GM13977 (cell line): ENCODE measurements at regions not wholly inside any gene's neighbourhood (a gene's known extent, or its start where the extent isn't known, plus 50 kb on each side); places are given as distances from the start of the nearest gene placed in this dataset.

Source experiments
- DNase-seq: peaks from one replicate; pipeline ENCODE4 v3.0.0; 2012; ENCODE audit warnings: low spot score
- CTCF ChIP-seq: IDR thresholded peaks from 2 replicates; pipeline ENCODE4 v1.5.1; 2012; ENCODE audit warnings: mild to moderate bottlenecking, control low read depth; ENCODE audit not compliant: insufficient read depth; ENCODE audit errors: extremely low read depth, missing control alignments
- in situ Hi-C: fragments of 300-500 bp; cut with MboI; formaldehyde crosslinking; loops from one replicate; pipeline ENCODE4 v1.12.0; 2022; ENCODE audit warnings: low sequenced_read_pairs, low pct_unique_long_range_greater_than_20kb, mixed read lengths, inconsistent platforms; ENCODE audit not compliant: unreplicated experiment

DNA sequence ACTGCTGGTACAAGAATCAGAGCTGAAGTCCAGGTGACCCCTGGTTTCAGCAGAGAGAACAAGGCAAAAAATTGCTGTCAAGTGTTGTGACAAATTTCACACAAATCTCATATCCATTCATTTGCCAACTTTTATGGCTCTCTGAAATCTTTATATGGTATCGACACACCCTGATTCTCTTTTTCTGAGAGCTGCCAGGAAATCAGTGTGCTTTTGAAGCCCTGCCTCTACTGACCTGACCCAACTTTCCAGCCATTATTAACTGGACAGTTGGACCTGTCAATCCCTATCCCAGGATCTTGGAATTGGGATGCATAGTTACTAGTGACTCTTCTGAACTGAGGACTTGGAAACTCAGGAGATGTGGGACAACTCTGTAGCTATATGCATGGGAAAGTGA is 288.2 kb upstream of the GADL1 start:
- no peak for TF ChIP-seq CTCF
- in situ Hi-C loops = no loop called here
- DNase-seq = no peak

GRCh38 chr3:31184261-31185061 is 290.0 kb upstream of the GADL1 start:
- TF ChIP-seq CTCF = no peak
- no peak for DNase-seq
- in situ Hi-C loops = no loop called here

DNA sequence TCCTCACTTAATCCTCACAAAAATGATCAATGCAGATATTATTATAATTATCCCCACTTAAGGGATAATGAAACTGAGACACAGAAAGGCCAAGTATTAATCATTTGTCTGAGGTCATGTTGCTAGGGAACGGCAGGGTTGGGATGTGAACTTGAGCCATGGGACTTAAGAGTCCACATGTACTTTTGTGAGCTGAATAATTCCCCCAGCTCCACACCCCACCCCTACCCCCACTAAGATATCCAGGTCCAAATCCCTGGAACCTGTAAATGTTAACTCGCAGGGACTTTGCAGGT is 290.5 kb upstream of the GADL1 start:
- in situ Hi-C loops = no loop called here
- DNase-seq = no peak
- no peak for TF ChIP-seq CTCF

DNA sequence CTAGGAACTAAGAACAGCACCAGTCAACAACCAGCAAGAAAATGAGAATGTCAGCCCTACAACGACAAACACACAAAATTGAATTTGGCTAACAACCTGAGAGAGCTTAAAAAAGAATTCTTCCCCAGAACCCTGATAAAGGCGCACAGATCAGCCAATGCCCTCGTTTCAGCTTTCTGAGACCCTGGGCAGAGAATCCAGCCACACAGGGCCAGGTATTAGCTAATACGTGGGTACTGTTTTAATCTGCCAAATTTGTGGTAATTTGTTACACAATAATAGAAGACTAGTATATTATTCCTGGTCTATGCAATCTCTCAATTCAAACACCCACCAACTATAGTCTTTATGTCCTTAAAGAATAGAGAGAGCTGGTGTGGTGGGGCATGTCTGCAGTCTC is 291.6 kb upstream of the GADL1 start:
- DNase-seq = no peak
- no peak for TF ChIP-seq CTCF
- in situ Hi-C loops = no loop called here

GRCh38 chr3:31187380-31187779 is 292.9 kb upstream of the GADL1 start:
- no peak for TF ChIP-seq CTCF
- in situ Hi-C loops = no loop called here
- DNase-seq = no peak

DNA sequence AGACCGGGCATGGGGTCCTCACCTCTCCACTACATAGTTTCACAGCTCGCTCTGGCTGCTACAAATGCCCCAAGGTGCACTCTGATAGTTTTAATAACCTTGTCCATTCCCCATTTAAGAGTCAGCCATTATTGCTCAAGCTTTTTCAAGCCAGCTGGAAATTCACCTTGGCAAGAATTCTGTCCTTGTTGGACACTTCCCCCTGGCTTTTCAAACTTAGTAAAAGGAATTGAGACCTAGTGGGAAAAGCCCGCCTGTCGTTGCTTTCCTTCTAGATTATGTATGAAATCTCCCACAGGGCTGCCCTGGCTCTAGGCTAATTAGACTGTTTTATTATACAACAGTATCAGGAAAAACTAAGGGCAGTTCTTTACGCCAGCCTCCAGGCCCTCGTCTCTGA is 293.7 kb upstream of the GADL1 start:
- DNase-seq = no peak
- in situ Hi-C loops = no loop called here
- no peak for TF ChIP-seq CTCF

DNA sequence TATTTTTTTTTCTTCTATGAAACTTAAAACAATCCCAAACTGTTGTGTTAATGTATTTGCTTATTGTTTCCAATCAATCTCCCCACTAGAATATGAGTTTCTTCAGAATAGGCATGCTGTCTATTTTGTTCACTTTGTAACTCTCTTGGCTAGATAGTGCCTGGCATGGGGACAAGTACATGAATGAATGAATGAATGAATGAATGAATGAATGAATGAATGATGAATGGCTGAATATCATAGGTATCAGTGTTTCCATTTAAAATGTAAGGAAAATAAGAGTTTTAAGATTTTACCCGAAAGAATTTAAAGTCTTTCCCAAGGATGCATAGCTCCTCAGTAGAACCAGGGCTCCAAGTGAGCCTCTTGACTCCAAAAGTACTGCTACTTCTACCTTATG is 294.9 kb upstream of the GADL1 start:
- DNase-seq = no peak
- TF ChIP-seq CTCF = no peak
- in situ Hi-C loops = no loop called here
